NCI-H345 (cell line): ENCODE measurements at regions not wholly inside any gene's neighbourhood (a gene's known extent, or its start where the extent isn't known, plus 50 kb on each side); places are given as distances from the start of the nearest gene placed in this dataset.

Experiments used
- DNase-seq: peaks from one replicate; lab custom pipeline; 2025; lab: John Stamatoyannopoulos, UW

DNA sequence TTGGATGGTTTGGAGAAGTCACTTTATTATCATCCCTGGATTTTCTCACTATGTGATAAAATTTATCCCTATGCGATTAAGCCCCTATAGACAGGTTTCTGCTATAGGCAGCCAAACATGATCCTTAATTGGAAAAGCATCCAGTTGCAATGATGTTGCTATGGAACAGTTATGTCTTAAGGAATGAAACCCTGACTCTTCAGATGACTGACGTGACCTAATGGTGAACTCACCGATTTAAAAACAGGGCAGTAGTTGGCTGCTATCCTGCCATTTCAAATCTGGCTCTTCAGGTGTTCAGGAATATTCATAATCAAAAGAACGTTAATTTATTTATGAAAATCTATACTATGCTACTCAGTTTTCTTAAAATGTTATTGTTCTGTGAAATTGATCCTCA lies 106.8 kb upstream of the ROBO1 start:
- no peak for DNase-seq

- DNase-seq, result no peak
These were observed 104.7 kb upstream of the ROBO1 start for GRCh38 chr3:79872483-79872882.

DNA sequence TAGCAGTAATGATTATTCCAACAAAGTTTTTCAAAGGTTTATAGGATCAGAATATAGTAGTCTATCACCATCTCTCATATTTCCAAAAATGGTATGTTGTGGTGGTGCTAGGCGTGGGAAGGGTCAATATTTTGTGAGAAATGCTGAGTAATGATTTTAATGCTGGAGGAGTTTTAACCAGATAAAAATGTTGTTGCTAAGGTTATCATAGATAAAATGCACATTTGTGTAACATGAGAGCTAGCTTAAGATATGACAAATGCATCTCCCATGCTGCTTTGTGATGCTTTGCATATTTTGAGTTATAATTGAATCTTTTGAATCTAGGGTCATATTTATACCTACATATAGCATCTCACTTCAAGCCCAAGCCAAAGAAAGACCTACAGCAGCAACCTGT lies 103.9 kb upstream of the ROBO1 start:
- DNase-seq, result no peak

GRCh38 chr3:79870313-79870620 lies 102.5 kb upstream of the ROBO1 start:
- DNase-seq, result no peak

- DNase-seq, result no peak
These were observed 101.9 kb upstream of the ROBO1 start for GRCh38 chr3:79869461-79870312.

DNA sequence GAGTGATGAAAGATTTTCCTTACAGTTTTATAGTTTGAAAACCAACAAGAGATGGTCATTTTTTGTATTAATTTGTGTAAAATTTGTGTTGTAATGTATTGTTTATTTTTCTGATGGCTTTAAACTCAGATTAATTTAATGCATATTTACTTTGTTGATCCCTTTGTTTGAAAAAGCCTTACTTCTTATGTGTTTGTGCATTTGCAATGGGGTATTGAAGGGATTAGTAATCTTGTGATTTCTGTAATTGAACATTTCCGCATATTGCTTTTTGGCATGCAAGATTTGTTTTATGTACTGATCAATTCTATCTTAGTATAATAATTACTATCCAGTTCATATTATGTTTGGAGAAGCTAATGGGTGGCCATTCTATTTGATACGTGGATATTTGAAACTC lies 98.4 kb upstream of the ROBO1 start:
- DNase-seq, result no peak

GRCh38 chr3:79864077-79864476 lies 96.3 kb upstream of the ROBO1 start:
- DNase-seq, result no peak

DNA sequence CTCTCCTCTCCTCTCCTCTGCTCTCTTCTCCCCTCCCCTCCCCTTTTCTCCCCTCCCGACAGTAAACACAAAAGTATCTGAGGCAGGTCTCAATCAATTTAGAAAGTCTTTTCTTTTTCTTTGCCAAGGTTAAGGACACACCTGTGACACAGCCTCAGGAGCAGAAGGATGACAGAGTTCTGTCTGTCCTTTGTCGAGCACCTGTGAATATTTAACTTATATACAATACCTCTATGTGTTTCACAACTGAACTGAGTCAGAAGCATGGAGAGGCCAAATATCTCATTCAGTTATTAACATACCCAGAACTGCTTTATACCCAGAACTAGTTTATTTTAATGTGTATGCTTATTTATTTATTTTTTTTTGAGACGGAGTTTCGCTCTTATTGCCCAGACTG lies 81.1 kb upstream of the ROBO1 start:
- DNase-seq, result no peak

GRCh38 chr3:79847928-79848327 lies 80.1 kb upstream of the ROBO1 start:
- DNase-seq, result no peak

DNA sequence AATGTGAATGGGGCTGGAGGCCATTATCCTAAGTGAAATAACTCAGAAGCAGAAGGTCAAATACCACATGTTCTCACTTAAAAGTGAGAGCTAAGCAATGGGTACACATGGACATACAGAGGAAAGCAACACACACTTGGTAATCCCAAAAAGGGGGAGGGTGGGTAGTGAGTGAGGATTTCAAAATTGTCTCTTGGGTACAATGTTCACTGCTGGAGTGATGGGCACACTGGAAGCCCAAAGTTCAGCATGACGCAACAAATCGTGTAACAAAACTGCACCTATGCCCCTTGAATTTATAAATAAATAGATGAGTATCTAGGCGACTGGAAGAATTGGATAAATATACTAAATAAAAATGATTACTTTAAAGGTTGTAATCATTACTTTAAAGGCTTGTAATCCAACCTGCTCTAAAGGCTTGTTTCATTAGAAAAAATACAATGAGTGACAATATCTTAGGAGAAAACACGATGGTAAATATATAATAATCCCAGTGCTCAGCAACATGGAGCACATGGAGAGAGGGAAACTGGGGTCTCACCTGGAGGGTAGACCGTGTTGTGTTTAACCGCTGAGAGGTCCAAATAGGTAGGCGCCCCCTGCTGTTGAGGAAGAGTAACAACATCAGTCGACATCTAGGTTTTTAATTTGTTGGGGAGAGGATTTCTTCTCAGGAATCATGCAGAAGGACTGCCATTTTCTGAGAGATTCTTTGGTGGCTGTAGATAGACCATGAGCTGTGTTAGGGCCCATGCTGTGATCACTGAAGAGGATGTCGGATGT lies 78.5 kb upstream of the ROBO1 start:
- DNase-seq, result no peak

- DNase-seq, result no peak
These were observed 77.7 kb upstream of the ROBO1 start for GRCh38 chr3:79845546-79845945.

GRCh38 chr3:79844176-79844575 lies 76.4 kb upstream of the ROBO1 start:
- no peak for DNase-seq

DNA sequence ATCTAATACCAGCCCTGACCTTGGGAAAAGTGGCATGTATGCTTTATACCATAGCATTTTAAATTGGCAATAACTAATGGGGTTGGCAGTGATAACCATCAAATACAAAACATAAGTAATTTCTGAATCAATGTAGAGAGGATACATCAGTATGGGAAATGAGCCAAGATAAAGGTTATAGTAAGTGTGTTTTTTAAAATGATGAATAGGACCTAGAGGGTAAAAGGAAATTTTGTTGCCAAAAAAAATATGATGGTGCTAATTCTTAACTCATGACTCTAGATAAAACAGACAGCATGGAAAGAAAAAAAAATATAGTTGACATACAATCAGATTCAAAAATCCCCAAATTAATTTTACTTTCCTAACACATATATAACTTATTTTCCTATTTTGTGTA lies 75.4 kb upstream of the ROBO1 start:
- no peak for DNase-seq

DNA sequence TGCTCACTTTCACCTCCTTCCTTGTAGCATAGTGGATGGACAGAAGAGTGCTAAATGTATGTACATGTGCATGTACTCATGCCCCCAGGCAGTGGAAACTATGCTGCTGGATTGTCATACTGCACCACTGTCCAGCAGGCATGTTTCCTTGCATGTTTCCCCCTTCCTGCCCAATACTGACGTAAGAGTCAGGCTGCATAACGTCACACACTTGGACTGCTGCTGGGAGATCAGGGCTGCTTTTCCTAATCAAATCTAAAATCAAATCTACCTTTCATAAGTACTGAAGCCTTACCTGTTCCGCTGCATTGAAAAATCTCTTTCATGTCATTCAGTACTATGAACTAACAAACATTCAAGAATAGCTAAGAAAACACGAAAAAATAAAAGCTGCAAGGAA lies 67.9 kb upstream of the ROBO1 start:
- no peak for DNase-seq

- DNase-seq, result no peak
These were observed 56.4 kb upstream of the ROBO1 start for GRCh38 chr3:79824166-79824565.

- DNase-seq, result no peak
These were observed 54.3 kb upstream of the ROBO1 start for GRCh38 chr3:79822076-79822475.

- DNase-seq, result no peak
These were observed 52.3 kb upstream of the ROBO1 start for GRCh38 chr3:79820089-79820488.

GRCh38 chr3:79818015-79818414 lies 50.2 kb upstream of the ROBO1 start:
- DNase-seq, result no peak
